Keratinocyte (primary cell): ENCODE measurements at regions not wholly inside any gene's neighbourhood (a gene's known extent, or its start where the extent isn't known, plus 50 kb on each side); places are given as distances from the start of the nearest gene placed in this dataset.

ENCODE experiments used
- DNase-seq: peaks from one replicate; pipeline ENCODE4 v3.0.0-alpha.2; 2011; ENCODE audit warnings: low read depth, missing footprints, low spot score
- FAIRE-seq: peaks from 2 replicates; lab custom pipeline; 2011; peaks lifted over from hg19 to GRCh38; lab: Jason Lieb, UNC
- H2AFZ ChIP-seq: 2 replicates; pipeline ENCODE4 v1.6.0; 2012; ENCODE audit warnings: low read length, control low read depth, inconsistent platforms; ENCODE audit not compliant: control insufficient read depth
- H3K27ac ChIP-seq: 2 replicates; pipeline ENCODE4 v1.5.1; 2011; ENCODE audit warnings: low read length; ENCODE audit not compliant: control insufficient read depth, insufficient read depth
- H3K27me3 ChIP-seq: 3 replicates; pipeline ENCODE4 v1.6.0; 2011; ENCODE audit warnings: low read length; ENCODE audit not compliant: control insufficient read depth, insufficient read depth; ENCODE audit errors: extremely low read depth
- H3K36me3 ChIP-seq, 2 experiments: 2 replicates in 1 of 2; 3 replicates in 1 of 2; pipeline ENCODE4 v1.5.1; 2011; ENCODE audit warnings: low read length in 2 of 2, mild to moderate bottlenecking in 1 of 2; ENCODE audit not compliant: control insufficient read depth in 2 of 2, insufficient read depth in 2 of 2; ENCODE audit errors: extremely low read depth in 1 of 2
- H3K4me1 ChIP-seq: 3 replicates; pipeline ENCODE4 v1.5.1; 2011; ENCODE audit warnings: low read length; ENCODE audit not compliant: control insufficient read depth, insufficient read depth; ENCODE audit errors: extremely low read depth
- H3K4me2 ChIP-seq: 3 replicates; pipeline ENCODE4 v1.6.0; 2011; ENCODE audit warnings: low read depth, low read length; ENCODE audit not compliant: control insufficient read depth, insufficient read depth; ENCODE audit errors: extremely low read depth
- H3K4me3 ChIP-seq, 3 experiments: fragments of 200-600 bp in 1 of 3; sonication (generic) in 1 of 3; 2 replicates in 2 of 3; 3 replicates in 1 of 3; pipeline ENCODE4 v1.5.1; 2011 to 2016; ENCODE audit warnings: low read length in 3 of 3, mild to moderate bottlenecking in 3 of 3, control low read depth in 2 of 3, inconsistent platforms in 1 of 3, low read depth in 1 of 3, mixed read lengths in 1 of 3, mixed run types in 1 of 3, moderate library complexity in 1 of 3; ENCODE audit not compliant: control insufficient read depth in 2 of 3, insufficient read depth in 2 of 3; ENCODE audit errors: extremely low read depth in 1 of 3
- H3K79me2 ChIP-seq: 2 replicates; pipeline ENCODE4 v1.6.0; 2012; ENCODE audit warnings: low read length; ENCODE audit not compliant: control insufficient read depth, insufficient read depth
- H3K9ac ChIP-seq: 3 replicates; pipeline ENCODE4 v1.6.0; 2011; ENCODE audit warnings: low read length; ENCODE audit not compliant: control insufficient read depth, insufficient read depth; ENCODE audit errors: extremely low read depth
- H3K9me1 ChIP-seq: 3 replicates; pipeline ENCODE4 v1.6.0; 2011; ENCODE audit warnings: low read length; ENCODE audit not compliant: control insufficient read depth, insufficient read depth; ENCODE audit errors: extremely low read depth
- H3K9me3 ChIP-seq: 2 replicates; pipeline ENCODE4 v1.5.1; 2012; ENCODE audit warnings: low read depth, low read length; ENCODE audit not compliant: control insufficient read depth
- H4K20me1 ChIP-seq: 3 replicates; pipeline ENCODE4 v1.6.0; 2011; ENCODE audit warnings: low read length; ENCODE audit not compliant: control insufficient read depth, insufficient read depth; ENCODE audit errors: extremely low read depth
- EZH2 ChIP-seq: IDR thresholded peaks from one replicate; pipeline ENCODE4 v1.6.1; 2012; ENCODE audit warnings: inconsistent platforms, mild to moderate bottlenecking, low read length, moderate library complexity
- dilution Hi-C: fragments of 300-500 bp; cut with MboI; formaldehyde crosslinking; loops from one replicate; pipeline ENCODE4 v1.7.0; 2020; ENCODE audit warnings: low sequenced_read_pairs; ENCODE audit not compliant: extremely low pct_ligation_motif_present
- TF ChIP-seq, protein P1 (sequence below), 3 experiments: IDR thresholded peaks in 1 of 3; conservative IDR thresholded peaks in 1 of 3; optimal IDR thresholded peaks in 1 of 3; 2 replicates in 2 of 3; 3 replicates in 1 of 3; pipeline versions ENCODE3 to v1.5.1; 2011; ENCODE audit warnings: low read length in 3 of 3, mild to moderate bottlenecking in 3 of 3, moderate library complexity in 2 of 3, control low read depth in 1 of 3, inconsistent platforms in 1 of 3; ENCODE audit not compliant: insufficient read depth in 2 of 3; ENCODE audit errors: extremely low read depth in 1 of 3

DNA sequence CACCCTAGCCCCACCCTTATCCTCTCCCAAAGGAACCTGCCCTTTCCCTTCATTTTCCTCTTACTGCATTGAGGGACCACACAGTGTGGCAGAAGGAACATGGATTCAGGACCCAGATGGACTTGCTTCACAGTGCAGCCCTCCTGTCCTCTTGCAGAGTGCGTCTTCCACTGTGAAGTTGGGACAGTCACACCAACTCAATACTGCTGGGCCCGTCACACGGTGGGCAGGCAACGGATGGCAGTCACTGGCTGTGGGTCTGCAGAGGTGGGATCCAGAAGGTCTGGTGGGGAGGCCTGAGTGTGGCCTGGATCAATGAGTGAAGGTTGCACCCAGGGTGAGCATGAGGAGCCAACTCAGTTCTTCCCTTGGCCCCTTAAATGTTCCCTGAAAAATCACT, 129.9 kb upstream of the B3GAT1 start:
- H3K4me2 ChIP-seq, result no peak overlapping the region
- FAIRE-seq (no peak), DNase-seq (no peak)
- no peaks in the 10 kb centered on the region for H3K9me1 ChIP-seq
- no peaks in the 10 kb centered on the region for H3K27me3 ChIP-seq
- no peak overlapping the region for H2AFZ ChIP-seq
- no peak overlapping the region for H3K9ac ChIP-seq
- peaks cover 1% of the 10 kb centered on the region for H3K9me3 ChIP-seq
- no peak overlapping the region for H3K4me3 ChIP-seq
- no peak for TF ChIP-seq EZH2
- TF ChIP-seq, protein P1, sequence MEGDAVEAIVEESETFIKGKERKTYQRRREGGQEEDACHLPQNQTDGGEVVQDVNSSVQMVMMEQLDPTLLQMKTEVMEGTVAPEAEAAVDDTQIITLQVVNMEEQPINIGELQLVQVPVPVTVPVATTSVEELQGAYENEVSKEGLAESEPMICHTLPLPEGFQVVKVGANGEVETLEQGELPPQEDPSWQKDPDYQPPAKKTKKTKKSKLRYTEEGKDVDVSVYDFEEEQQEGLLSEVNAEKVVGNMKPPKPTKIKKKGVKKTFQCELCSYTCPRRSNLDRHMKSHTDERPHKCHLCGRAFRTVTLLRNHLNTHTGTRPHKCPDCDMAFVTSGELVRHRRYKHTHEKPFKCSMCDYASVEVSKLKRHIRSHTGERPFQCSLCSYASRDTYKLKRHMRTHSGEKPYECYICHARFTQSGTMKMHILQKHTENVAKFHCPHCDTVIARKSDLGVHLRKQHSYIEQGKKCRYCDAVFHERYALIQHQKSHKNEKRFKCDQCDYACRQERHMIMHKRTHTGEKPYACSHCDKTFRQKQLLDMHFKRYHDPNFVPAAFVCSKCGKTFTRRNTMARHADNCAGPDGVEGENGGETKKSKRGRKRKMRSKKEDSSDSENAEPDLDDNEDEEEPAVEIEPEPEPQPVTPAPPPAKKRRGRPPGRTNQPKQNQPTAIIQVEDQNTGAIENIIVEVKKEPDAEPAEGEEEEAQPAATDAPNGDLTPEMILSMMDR (optimal IDR thresholded peaks at IDR 0.05 in 1 of 3, IDR thresholded peaks at IDR 0.05 in 1 of 3, conservative IDR thresholded peaks at IDR 0.05 in 1 of 3; ENCODE audit: extremely low read depth in 1 of 3, insufficient read depth in 2 of 3, low read length in 3 of 3), result no peak
- no peaks in the 10 kb centered on the region for H4K20me1 ChIP-seq
- no peak overlapping the region for H3K27ac ChIP-seq
- dilution Hi-C loops, result no loop called here
- no peaks in the 10 kb centered on the region for H3K36me3 ChIP-seq
- H3K79me2 ChIP-seq, result no peaks in the 10 kb centered on the region
- H3K4me1 ChIP-seq, result no peaks in the 10 kb centered on the region

DNA sequence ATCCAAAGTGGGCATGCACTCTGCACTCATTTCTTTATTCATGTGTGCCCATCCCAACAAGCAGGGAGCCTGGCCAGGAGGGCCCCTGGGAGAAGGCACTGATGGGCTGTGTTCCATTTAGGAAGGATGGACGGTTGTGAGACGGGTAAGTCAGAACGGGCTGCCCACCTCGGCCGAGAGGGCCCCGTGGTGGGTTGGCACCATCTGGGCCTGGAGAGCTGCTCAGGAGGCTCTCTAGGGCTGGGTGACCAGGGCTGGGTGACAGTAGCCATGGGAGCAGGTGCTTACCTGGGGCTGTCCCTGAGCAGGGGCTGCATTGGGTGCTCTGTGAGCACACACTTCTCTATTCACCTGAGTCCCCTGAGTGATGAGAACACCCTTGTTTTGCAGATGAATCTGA, 129.3 kb upstream of the B3GAT1 start:
- peaks cover 1% of the 10 kb centered on the region for H3K9me3 ChIP-seq
- H3K27me3 ChIP-seq, result no peaks in the 10 kb centered on the region
- no peaks in the 10 kb centered on the region for H3K79me2 ChIP-seq
- no peaks in the 10 kb centered on the region for H3K4me1 ChIP-seq
- H2AFZ ChIP-seq, result no peak overlapping the region
- H3K4me3 ChIP-seq, result no peak overlapping the region
- DNase-seq, result no peak
- no peaks in the 10 kb centered on the region for H3K9me1 ChIP-seq
- FAIRE-seq, result no peak
- dilution Hi-C loops, result no loop called here
- TF ChIP-seq, protein P1 (optimal IDR thresholded peaks at IDR 0.05 in 1 of 3, IDR thresholded peaks at IDR 0.05 in 1 of 3, conservative IDR thresholded peaks at IDR 0.05 in 1 of 3; ENCODE audit: extremely low read depth in 1 of 3, insufficient read depth in 2 of 3, low read length in 3 of 3), result no peak
- no peak for TF ChIP-seq EZH2
- no peak overlapping the region for H3K27ac ChIP-seq
- H3K9ac ChIP-seq, result no peak overlapping the region
- no peaks in the 10 kb centered on the region for H3K36me3 ChIP-seq
- H4K20me1 ChIP-seq, result no peaks in the 10 kb centered on the region
- H3K4me2 ChIP-seq, result no peak overlapping the region
